HS-5 (cell line): ENCODE measurements at regions not wholly inside any gene's neighbourhood (a gene's known extent, or its start where the extent isn't known, plus 50 kb on each side); places are given as distances from the start of the nearest gene placed in this dataset.

Experiments used
- DNase-seq: peaks from one replicate; pipeline ENCODE4 v3.0.0-alpha.2; 2012; ENCODE audit warnings: low read depth

DNA sequence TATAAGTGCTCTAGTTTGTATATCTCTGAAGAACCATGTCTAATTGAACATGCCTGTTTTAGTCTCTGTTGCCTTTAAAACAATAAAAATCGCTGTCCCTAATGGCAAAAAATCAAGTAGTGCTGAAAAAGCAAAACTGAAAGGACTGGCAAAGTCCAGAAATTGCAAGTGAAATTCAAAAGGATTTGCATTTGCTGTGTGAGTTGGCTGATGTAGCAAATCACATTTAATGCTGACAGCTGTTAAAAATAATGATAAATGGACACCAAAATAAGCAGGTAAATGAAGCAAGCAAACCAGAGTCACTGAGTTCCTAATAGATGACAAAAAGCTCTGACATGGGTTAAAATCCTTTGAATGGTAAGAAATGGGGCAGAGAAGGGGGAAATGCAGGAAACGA is 874.1 kb downstream of the GRM8 start:
- DNase-seq, result no peak

DNA sequence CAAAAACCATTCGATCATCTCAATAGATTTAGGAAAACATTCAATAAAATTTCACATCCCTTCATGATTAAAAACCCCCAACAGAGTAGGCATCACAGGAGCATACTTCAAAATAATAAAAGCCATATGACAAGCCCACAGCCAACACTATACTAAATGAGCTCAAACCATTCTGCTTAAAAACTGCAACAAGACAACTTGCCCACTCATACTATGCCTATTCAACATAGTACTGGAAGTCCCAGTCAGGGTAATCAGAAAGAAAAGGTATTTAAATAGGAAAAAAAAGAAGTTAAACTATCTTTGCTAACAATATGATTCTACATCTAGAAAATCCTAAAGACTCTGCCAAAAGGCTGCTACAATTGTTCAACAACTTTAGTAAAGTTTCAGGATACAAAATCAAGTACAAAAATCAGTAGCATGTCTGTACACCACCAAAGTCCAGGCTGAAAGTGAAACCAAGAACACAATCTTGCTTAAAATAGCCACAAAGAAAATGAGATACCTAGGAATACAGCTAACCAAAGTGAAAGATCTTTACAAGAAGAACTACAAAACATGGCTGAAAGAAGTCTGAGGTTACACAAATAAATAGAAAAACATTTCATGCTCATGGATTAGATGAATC is 882.6 kb downstream of the GRM8 start:
- DNase-seq, result no peak

DNA sequence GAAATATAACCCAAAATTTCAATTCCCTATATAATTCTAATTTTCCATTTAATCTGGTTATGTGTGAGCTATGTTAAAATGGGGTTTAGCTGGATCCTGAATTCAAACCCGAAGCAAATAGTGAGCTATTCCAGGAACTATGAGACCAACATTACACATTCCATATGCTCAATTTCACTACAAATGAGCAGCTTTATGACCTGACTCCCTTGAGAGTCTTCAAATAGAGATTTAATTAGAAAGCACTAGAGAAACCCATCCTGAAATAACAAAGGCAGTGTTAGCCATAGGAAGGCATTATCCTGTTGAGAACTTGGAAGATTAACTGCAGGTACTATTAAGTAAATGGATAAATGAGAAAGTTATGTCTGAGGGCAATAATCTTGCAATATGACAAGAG is 890.0 kb downstream of the GRM8 start:
- DNase-seq, result no peak

DNA sequence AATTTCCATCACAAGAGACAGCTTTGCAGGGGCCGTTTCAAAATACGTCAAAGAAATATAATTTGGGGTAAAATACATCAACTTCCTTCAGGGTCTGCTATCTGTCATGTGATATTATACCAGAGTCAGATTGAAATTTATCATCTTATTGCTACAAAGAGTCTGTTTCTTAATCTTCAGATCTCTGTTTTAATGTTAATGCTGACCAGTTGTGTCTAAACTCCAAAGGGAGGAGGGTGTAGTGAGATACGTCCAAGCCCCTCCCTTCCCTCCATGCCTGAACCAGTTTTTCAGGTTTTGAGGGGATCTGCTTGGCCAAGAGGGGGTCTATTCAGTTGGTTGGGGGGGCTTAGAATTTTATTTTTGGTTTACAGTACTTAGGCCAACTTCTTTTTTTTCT is 891.6 kb downstream of the GRM8 start:
- DNase-seq, result no peak

DNA sequence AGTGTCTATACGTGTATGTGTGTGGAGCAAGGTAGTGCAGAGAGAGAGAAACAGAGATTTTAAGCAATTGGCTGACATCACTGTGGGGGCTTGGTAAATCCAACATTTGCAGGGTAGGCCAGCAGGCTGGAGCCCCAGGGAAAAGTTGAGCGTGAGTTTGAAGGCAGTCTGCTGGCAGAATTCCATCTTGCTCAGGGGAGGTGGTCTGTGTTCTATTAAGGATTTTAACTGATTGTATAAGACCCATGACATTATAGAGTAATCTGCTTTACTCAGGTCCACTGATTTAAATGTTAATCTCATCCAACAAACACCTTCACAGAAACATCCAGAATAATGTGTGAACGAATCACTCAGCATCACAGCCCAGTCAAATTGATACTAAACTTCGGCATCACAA is 912.9 kb downstream of the GRM8 start:
- no peak for DNase-seq

DNA sequence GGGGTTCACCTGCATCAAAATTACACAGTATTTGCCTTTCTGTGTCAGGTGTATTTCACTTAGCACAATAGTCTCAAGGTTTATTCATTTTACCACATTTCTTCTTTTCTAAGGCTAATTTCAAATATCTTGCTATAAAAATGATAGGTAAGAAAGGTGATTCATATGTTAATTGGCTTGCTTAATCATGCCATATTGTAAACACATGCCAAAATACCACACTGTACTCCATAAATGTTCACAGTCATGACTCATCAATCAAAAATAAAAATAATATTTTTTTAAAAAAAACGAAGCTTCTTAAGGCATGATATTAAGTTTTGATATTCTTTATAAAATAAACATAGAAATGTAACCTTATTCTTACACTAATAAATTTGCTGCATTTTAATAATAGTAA is 947.1 kb downstream of the GRM8 start:
- DNase-seq, result no peak

DNA sequence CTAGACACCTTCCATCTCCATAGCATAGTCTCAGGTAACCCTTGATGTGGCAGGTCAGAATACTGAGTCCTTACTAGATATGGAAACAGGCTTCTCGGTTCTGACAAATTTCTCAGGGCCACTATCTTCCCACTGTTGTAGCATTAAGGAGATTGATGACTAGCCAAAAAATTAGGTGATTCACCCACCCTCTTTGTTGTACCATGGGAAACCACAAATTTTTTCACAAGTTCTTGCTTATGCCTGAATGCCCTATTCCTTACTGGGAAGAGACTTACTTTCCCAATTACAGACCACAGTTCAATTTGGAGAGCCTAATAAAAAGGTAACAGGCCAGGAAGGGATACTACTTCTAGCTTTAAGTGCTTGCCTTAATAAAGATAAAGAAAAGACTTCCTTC is 948.8 kb downstream of the GRM8 start:
- no peak for DNase-seq

DNA sequence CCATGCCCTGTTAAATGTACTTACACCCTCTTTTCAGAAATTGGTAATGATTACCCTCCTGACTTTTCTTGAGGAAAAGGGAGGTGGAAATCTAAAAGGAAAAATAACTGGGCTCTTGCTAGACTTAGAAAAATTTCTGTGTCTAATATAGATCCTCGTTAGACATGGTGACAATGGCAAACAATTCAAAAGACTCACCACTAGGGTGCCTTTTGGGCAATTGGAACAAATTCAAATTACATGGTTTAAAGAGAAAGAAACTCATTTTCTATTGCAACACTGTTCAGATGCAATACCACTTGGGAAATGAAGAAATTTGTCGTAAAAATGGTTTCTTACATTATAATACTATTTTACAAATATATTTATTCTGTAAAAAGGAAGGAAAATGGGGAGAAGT is 950.1 kb downstream of the GRM8 start:
- DNase-seq, result no peak

DNA sequence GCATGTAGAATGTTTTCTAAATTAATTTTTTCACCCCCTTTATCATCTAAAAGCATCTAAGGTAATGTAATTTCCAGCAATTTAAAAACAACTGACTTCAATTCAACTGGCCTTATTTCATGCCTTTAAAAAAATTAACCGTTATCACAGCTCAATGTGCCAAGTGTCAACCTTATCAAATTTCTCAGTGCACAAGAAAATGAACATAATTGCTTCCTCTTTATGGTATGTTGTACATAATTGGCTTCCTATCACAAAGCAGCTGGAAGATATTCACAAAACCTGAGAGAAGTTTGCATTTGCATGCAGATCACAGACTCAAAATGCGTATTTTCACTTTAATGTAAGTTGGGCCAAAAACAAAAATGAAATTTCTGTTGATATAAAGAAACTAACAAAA is 966.4 kb downstream of the GRM8 start:
- no peak for DNase-seq

DNA sequence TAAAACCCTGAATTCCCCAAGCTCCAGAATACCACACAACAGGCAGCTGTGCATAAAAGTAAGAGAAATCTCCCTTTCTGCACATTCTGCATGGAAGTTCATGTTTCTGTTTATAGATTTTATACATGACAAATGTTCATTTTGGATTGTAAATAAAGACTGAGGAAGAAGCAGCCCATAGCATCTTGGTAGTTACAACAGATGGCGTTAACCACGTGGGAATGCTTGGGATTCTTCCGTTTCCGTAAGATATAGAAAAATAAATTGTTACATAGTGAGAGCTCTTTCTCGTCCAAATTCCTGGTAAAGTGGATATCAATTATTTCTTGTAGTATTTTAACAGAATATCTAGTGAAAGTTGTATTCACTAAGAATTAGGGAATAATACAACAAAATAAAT is 1016.5 kb downstream of the GRM8 start:
- DNase-seq, result no peak

DNA sequence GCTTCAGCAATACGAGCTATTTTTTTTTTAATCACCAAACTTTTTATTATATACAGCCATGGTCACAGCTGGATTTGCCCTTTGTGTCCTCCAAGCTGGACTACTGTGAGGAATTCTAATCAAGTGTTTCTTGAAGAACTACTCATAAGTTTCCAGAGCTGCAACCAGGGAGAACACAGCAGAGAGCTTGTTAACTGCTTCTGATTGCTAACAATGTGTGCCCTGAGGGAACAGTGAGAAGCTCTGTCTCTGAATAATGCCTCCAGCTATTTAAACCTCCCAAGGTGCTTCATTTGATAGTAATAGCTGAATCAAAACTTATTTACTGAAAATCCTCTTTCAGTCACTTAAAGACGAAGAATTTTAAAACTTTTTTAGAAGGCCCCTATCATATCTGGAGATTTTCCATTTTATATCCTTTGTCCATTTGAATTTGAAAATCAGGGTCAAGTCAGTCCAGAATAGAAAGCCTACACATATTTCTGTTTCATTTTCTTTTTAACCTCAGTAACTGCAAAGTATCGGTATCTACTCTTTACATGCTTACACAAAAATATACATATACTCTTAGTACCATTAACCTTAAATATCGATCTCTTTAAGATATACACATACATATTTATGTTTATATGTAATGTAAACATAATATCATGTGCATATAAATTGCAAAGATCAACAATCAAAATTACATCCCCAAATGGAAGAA is 1024.2 kb downstream of the GRM8 start:
- no peak for DNase-seq

DNA sequence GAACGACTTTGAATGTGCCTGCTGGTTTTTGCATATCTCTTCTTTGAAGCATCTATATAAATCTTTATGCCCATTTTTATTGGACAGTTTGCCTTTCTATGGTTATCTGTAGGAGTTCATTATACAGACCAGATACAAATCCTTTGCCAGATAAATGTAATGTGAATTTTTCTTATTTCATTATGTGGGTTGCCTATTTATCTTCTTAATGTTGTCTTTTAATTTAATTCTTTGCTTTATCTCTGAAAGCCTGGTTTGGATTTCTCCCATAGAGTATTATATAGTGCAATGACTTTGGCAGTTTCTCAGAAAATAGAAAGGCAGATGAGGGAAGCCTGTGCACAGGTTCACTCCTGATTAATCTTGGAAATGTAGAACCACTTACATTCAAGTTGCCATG is 1025.1 kb downstream of the GRM8 start:
- no peak for DNase-seq

DNA sequence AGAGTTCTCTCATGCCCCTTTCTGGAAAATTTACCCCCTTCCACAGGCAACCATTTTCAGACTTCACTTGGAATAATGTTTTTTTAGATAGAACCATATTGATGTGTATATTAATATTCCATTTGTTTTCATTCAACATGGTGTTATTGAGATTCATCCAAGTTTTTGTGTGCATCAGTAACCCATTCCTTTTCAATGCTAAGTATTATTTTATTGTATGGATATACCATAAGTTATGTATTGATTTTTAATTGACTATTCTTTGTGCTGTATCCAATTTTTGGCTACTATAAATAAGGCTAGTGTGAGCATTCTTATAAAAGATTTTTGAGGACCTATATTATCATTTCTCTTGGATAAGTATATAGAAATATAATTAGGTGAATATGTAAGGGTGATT is 1025.7 kb downstream of the GRM8 start:
- DNase-seq, result no peak

DNA sequence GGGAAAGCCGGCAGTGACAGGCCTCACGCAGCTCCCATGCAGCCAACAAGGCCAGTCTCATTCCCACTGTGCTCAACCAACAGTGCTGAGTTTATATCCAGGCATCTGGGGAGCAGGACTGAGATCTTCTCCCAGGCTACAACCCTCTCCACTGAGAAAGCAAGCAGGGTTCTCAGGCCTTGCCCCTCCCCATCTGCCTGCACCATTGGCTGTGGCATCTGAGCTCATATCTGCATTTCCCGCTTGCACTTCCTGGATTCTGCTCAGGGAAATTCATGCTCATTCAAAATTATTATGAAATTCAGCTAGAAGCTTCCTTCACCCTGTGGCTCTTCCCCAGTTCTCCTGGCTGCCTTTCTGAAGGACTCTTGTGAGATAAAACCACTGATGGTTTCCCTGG is 1029.0 kb downstream of the GRM8 start:
- no peak for DNase-seq

DNA sequence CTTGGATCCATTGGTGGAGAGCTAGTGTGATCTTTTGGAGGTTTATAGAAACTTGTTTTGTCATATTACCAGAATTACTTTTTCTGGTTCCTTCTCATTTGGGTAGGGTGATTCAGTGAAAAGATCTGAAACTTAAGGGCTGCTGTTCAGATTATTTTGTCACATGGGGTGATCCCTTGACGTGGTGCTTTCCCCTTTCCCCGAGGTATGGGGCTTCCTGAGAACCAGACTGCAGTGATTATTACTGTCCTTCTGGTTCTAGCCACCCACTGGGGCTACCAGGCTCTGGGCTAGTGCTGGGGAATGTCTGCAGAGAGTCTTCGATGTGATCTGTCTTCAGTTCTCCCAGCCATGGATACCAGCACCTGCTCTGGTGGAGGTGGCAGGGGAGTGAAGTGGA is 1030.0 kb downstream of the GRM8 start:
- no peak for DNase-seq

DNA sequence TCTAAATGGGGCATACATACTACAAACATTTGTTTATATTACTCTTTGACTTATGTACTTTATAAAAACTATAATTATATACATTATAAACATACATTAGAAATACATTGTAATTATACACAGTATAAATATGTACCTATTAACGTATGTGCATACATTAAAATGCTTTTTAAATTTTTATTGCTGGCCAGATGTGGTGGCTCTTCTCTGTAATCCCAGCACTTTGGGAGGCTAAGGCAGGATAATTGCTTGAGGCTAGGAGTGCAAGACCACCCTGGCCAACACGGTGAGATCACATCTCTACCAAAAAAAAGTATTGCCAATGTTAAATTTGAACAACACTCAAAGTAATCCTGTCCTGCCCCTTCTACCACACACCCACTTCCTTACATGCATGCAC is 1037.0 kb downstream of the GRM8 start:
- DNase-seq, result no peak

DNA sequence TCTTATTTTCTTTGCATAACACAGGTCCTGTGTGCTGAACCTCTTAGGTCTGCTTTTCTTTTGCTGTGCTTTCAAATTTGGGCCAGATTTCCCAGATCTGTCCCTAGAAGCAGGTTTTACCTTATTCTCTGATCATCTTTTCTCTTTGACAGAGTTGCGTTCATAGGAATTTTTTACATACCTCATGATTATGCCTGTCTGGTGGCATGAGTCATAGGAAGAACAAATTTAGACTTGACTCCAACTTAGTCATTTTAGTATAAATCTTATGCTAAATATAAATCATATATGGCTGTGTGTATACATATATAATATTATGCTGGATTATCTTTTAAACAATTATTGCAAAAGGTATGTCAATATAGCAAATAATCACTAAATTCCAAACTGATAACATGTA is 1038.9 kb downstream of the GRM8 start:
- peak; percentile 22 for DNase-seq

DNA sequence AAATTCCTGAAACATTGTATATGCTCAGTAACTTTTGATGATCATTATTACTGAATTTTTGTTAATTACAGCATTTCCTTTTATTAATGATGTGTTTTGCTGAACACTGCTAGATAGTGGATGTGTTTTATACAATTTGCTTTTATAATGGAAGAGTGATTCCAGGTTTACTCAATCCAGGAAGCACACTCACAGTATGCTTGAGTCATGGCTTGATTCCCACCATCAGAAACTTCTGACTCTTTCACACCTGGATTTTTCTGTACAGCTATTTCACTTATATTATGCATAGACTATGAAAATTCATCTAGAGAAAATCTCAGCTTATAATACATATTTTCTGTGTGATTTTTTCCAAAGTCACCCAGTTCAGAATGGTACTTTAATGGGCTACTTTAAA is 1040.9 kb downstream of the GRM8 start:
- no peak for DNase-seq

DNA sequence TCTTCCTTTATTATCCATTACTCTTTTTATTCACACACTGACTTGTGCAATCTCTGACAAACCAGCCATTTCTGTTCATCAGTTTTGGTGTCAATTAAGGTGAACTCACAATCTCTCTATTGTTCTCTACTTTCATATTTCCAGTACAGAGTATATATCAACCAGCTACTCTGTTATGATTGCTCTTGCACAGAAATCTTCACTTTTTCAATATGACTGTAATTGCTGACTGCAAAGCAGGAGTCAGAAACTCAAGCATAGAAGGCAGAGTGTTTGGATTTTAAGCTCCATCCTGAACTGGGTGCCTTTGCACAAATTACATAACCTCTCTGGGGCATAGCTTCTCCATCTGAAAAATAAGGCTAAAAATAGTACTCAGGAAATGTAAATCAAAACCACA is 1042.0 kb downstream of the GRM8 start:
- no peak for DNase-seq

DNA sequence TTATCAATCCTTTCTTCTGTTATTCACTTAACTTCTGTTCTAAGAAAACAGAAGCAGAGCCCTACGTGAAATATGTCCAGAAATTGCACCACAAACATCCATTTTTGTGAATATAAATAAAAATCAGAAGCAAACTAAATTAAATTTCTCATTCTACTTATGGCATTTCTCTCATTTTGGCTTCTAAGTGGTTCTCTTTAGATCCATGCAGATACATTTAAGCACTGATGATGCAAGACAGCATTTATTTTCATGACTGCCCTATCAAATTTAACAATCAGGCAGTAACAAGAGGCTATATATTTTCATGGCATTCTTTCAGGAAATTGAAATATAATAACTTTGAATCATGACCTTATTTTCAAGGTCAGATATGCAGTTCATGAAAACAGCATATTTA is 1049.6 kb downstream of the GRM8 start:
- DNase-seq, result no peak

DNA sequence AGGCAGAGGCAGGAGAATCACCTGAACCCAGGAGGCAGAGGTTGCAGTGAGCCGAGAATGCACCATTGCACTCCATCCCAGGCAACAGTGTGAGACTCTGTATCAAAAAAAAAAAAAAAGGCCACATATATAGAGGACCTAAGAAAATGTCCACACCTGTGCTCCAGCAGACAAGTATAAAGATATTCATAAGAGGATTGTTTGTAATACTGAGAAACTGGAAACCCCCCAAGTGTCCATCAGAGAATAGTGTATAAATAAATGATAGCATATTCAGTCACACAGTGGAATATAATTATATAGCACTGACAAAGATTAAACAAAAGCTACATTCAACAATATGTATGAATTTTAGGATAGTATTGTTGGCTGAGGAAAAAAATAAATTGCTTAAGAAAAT is 1050.6 kb downstream of the GRM8 start:
- DNase-seq, result no peak

DNA sequence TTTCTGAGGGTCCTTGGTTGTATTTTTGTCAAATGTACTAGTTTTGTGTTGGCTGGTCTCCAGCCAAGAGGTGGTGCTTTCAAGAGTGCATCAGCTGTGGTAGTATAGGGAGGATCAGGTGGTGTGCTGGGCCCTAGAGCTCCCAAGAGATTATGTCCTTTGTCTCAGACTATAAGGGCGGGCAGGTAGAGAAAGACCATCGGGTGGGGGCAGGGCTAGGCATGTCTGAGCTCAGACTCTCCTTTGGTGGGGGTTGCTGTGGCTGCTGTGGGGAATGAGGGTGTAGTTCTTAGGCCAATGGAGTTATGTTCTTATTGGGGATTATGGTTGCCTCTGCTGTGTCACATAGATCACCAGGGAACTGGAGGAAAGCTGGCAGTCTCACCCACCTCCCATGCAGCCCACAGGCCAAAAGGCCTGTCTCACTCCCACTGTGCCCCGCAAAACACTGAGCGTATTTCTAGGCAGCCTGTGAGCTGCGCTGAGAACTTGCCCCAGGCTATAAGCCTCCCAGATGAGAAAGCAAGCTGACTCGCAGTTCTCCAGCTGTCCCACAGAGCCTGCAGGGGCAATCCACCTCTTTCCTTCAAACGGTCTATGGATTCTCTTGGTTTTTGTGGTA is 1066.7 kb downstream of the GRM8 start:
- no peak for DNase-seq

DNA sequence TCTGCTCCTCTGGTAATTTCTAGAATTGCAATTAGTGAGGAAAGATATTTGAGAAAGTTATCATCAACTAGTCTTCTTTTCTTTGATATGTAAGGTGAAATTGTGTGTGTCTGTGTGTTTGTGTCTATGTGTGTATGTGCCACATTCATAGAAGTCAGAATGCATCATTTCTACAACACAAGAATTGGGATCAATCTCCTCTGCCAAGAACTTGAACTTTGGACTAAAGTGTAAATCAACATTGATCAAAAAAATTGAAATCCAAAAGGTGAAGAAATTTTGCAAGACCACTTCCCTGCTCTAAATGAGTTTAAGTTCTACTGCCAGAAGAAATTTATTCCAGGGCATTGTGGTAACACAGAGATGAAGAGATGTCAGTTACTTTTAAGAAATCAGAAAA is 1072.8 kb downstream of the GRM8 start:
- DNase-seq, result no peak

DNA sequence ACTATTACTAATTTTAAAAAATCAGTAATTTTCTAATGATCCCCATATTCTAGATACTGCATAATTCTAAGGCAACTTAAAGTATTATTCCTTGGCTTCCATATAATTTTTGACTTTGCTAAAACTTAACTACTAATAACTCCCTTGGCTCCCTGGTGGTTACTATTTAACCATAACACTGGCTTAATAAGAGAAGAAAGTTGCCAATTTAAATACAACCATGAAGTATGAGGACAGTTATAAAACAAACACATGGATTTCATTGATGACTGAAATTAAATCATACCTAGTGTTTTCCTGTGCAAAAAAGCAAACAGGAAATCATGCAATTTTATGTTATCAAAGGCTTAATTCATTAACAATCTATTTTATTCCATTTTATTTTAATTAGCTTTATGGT is 1073.9 kb downstream of the GRM8 start:
- DNase-seq, result no peak
